Neutrophil (primary cell): ENCODE measurements at regions not wholly inside any gene's neighbourhood (a gene's known extent, or its start where the extent isn't known, plus 50 kb on each side); places are given as distances from the start of the nearest gene placed in this dataset.

Experiments
- H3K27ac ChIP-seq: fragments of 200-600 bp; sonication (generic); 2 replicates; pipeline ENCODE4 v1.5.1; 2016; ENCODE audit warnings: mild to moderate bottlenecking, moderate library complexity
- H3K27me3 ChIP-seq: fragments of 200-600 bp; sonication (generic); 2 replicates; pipeline ENCODE4 v1.6.0; 2016; ENCODE audit warnings: mild to moderate bottlenecking
- H3K36me3 ChIP-seq: fragments of 200-600 bp; sonication (generic); 2 replicates; pipeline ENCODE4 v1.5.1; 2017
- H3K4me1 ChIP-seq, 2 experiments: fragments of 200-600 bp in 1 of 2; sonication (generic) in 1 of 2; 1 replicate in 1 of 2; 2 replicates in 1 of 2; pipeline versions ENCODE4 v1.5.1 to v1.6.1; 2013 to 2016; ENCODE audit warnings: low read depth in 1 of 2, low read length in 1 of 2, mild to moderate bottlenecking in 1 of 2, moderate library complexity in 1 of 2; ENCODE audit not compliant: control insufficient read depth in 1 of 2, insufficient read depth in 1 of 2
- H3K4me3 ChIP-seq, 2 experiments: fragments of 200-600 bp in 1 of 2; sonication (generic) in 1 of 2; 1 replicate in 1 of 2; 2 replicates in 1 of 2; pipeline ENCODE4 v1.5.1; 2013 to 2016; ENCODE audit warnings: low read depth in 1 of 2, low read length in 1 of 2, mild to moderate bottlenecking in 1 of 2, moderate library complexity in 1 of 2
- H3K9me3 ChIP-seq: fragments of 200-600 bp; sonication (generic); 2 replicates; pipeline ENCODE4 v1.5.1; 2016
- CTCF ChIP-seq: fragments of 200-600 bp; sonication (generic); IDR thresholded peaks from 2 replicates; pipeline ENCODE4 v1.5.1; 2016; ENCODE audit warnings: antibody characterized with exemption

- Histone ChIP-seq H3K9me3 (no peaks in the 10 kb centered on the region), H3K27me3 (no peaks in the 10 kb centered on the region), H3K36me3 (no peaks in the 10 kb centered on the region), H3K4me3 (no peak overlapping the region), H3K27ac (no peak overlapping the region), H3K4me1 (peaks cover 4 to 9% of the 10 kb centered on the region in 2 experiments)
- TF ChIP-seq CTCF = no peak
Observed at GRCh38 chr13:82658811-82659210, 1223.5 kb downstream of the SLITRK1 start.

- H3K4me3 ChIP-seq = no peak overlapping the region
- H3K27ac ChIP-seq = no peak overlapping the region
- H3K4me1 ChIP-seq = peaks cover 4 to 9% of the 10 kb centered on the region in 2 experiments
- H3K36me3 ChIP-seq = no peaks in the 10 kb centered on the region
- no peak for TF ChIP-seq CTCF
- no peaks in the 10 kb centered on the region for H3K27me3 ChIP-seq
- H3K9me3 ChIP-seq = no peaks in the 10 kb centered on the region
Observed at GRCh38 chr13:82657471-82657870, 1224.8 kb downstream of the SLITRK1 start.

GRCh38 chr13:82654861-82655855, 1227.1 kb downstream of the SLITRK1 start:
- Histone ChIP-seq H3K27ac (no peak overlapping the region), H3K4me1 (no peaks in the 10 kb centered on the region), H3K4me3 (no peak overlapping the region), H3K27me3 (no peaks in the 10 kb centered on the region), H3K36me3 (no peaks in the 10 kb centered on the region), H3K9me3 (no peaks in the 10 kb centered on the region)
- no peak for TF ChIP-seq CTCF

GRCh38 chr13:82654143-82654542, 1228.1 kb downstream of the SLITRK1 start:
- Histone ChIP-seq H3K4me1 (no peaks in the 10 kb centered on the region), H3K36me3 (no peaks in the 10 kb centered on the region), H3K9me3 (no peaks in the 10 kb centered on the region), H3K4me3 (no peak overlapping the region), H3K27ac (no peak overlapping the region), H3K27me3 (no peaks in the 10 kb centered on the region)
- no peak for TF ChIP-seq CTCF

GRCh38 chr13:82647540-82647939, 1234.7 kb downstream of the SLITRK1 start:
- no peaks in the 10 kb centered on the region for H3K4me1 ChIP-seq
- no peak for TF ChIP-seq CTCF

More at GRCh38 chr13:82647540-82647939, 1234.7 kb downstream of the SLITRK1 start:
- H3K9me3 ChIP-seq = no peaks in the 10 kb centered on the region
- H3K4me3 ChIP-seq = no peak overlapping the region
- H3K36me3 ChIP-seq = no peaks in the 10 kb centered on the region
- H3K27ac ChIP-seq = no peak overlapping the region
- no peaks in the 10 kb centered on the region for H3K27me3 ChIP-seq
